ENCODE measurements at regions not wholly inside any gene's neighbourhood (a gene's known extent, or its start where the extent isn't known, plus 50 kb on each side); places are given as distances from the start of the nearest gene placed in this dataset.

DNA sequence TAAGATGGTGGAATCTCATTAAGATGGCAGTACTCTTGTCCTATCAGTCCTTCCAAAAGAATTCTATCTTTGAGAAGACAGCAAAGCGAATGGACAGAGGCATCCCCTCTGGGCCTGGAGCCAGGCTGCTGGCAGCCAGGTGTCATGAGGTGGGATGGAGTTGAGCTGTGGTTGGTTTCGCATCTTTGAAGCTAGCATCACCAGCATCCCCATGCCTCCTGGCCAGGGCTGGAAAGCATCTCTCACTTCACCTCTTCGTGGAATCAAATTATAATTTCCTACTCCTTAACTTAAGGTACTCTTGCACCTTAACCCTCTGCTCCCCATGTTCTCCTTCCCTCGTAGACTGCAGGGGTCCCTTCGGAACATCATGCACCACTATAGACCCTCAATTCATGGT is 248.3 kb downstream of the GADD45G start:
- Histone ChIP-seq H3K79me1 (ENCODE audit: low read depth, low read length) (no peaks in the 10 kb centered on the region), H3K23ac (ENCODE audit: insufficient read length) (no peak overlapping the region), H3K36me3 (ENCODE audit: control insufficient read depth in 2 of 4, insufficient read depth in 4 of 4, low read length in 3 of 4) (no peaks in the 10 kb centered on the region), H3K27me3 (replicated peaks in 1 of 4; ENCODE audit: control insufficient read depth in 3 of 4, extremely low read depth in 1 of 4, insufficient read depth in 3 of 4, low read length in 3 of 4) (no peaks in the 10 kb centered on the region), H3K4me1 (replicated peaks in 1 of 4; ENCODE audit: control insufficient read depth in 3 of 4, insufficient read depth in 4 of 4, low read length in 3 of 4) (0 out of 7 replicates have a peak, but pooled peaks cover 0 to 3% (median 0%) of the 10 kb centered on the region in 4 experiments), H4K20me1 (replicated peaks in 1 of 2; ENCODE audit: control insufficient read depth in 1 of 2, insufficient read depth in 2 of 2, low read length in 2 of 2) (peaks cover 0 to 4% of the 10 kb centered on the region in 2 experiments), H3K56ac (replicated peaks; ENCODE audit: insufficient read length, low read depth, low read length) (no peak overlapping the region), H4K5ac (ENCODE audit: insufficient read length, low read depth, low read length) (no peak overlapping the region), H2BK12ac (ENCODE audit: low read depth, low read length) (no peak overlapping the region), H2AK5ac (ENCODE audit: low read depth, low read length) (no peak overlapping the region), H3K79me2 (ENCODE audit: control insufficient read depth in 1 of 2, insufficient read depth in 2 of 2, low read length in 2 of 2) (no peaks in the 10 kb centered on the region), H3K27ac (ENCODE audit: low read depth, low read length) (no peak overlapping the region), H4K91ac (replicated peaks; ENCODE audit: insufficient read length, low read length) (no peak overlapping the region), H3K9ac (replicated peaks in 1 of 4; ENCODE audit: extremely low read depth in 1 of 4, low read depth in 3 of 4, low read length in 3 of 4) (no peak overlapping the region), H3K4ac (replicated peaks; ENCODE audit: insufficient read length, low read depth, low read length) (no peak overlapping the region), H2AFZ (ENCODE audit: low read length) (no peak overlapping the region), H2BK5ac (ENCODE audit: low read depth, low read length) (no peak overlapping the region), H2BK15ac (ENCODE audit: low read length) (no peak overlapping the region), H2BK120ac (replicated peaks; ENCODE audit: low read depth, low read length) (no peak overlapping the region), H3K4me3 (ENCODE audit: extremely low read depth in 1 of 4, insufficient read depth in 2 of 4, low read depth in 3 of 4, low read length in 4 of 4) (no peak overlapping the region), H2BK20ac (ENCODE audit: low read length) (no peak overlapping the region), H3K9me3 (ENCODE audit: insufficient read depth in 2 of 2, low read depth in 1 of 2, low read length in 1 of 2) (peaks cover 0 to 2% of the 10 kb centered on the region in 2 experiments; a peak in 1 of 4 replicates), H3K14ac (ENCODE audit: insufficient read length) (no peak overlapping the region), H3K23me2 (ENCODE audit: low read depth, low read length) (no peaks in the 10 kb centered on the region; the same call in 1 of the 2 replicates), H3K18ac (ENCODE audit: extremely low read depth, low read length) (no peak overlapping the region), H4K8ac (ENCODE audit: extremely low read depth, insufficient read depth, low read length) (no peak overlapping the region), H3K4me2 (ENCODE audit: insufficient read depth in 1 of 2, low read depth in 2 of 2, low read length in 2 of 2) (no peak overlapping the region)
- TF ChIP-seq POLR2A (IDR thresholded peaks at IDR 0.05; ENCODE audit: control extremely low read depth in 1 of 2, low read depth in 2 of 2, low read length in 2 of 2) (no peak), CBX5 (IDR thresholded peaks at IDR 0.05; ENCODE audit: low read depth, low read length) (no peak), RNF2 (IDR thresholded peaks at IDR 0.05; ENCODE audit: borderline replicate concordance, low read depth, low read length, missing control alignments, poor library complexity, severe bottlenecking) (no peak)
- ChIA-PET POLR2A (ENCODE audit: partially characterized antibody) (interaction anchor here (0.6 kb wide), 1 partner anchor 23 kb away, joined by 3 read pairs; no protein-coding TSS in a partner anchor), CTCF (ENCODE audit: partially characterized antibody) (interaction anchor here (1.2 kb wide), 1 partner anchor 12 kb away, joined by 3 read pairs; no protein-coding TSS in a partner anchor)
- DNase-seq (ENCODE audit: low read depth in 1 of 2, low spot score in 2 of 2) (no peak), FAIRE-seq (no peak)
- 82% methylated on average over 5 of the region's 5 CpGs; no CpG with 5 or more reads in 1 of the 2 experiments for WGBS, 2 experiments (ENCODE audit: extremely low coverage in 1 of 2, insufficient coverage in 1 of 2, insufficient read length in 1 of 2, insufficient replicate concordance in 2 of 2, low coverage in 1 of 2, low lambda C conversion rate in 2 of 2, missing lambda C conversion rate in 1 of 2)

Data from H1 (cell line).